HG03135 (cell line): ENCODE measurements at regions not wholly inside any gene's neighbourhood (a gene's known extent, or its start where the extent isn't known, plus 50 kb on each side); places are given as distances from the start of the nearest gene placed in this dataset.
"Not testable (repeated sequence)": the region's sequence is repeated elsewhere in the genome, so short reads cannot be mapped to it uniquely, and the experiment has no call there.

Experiments
- ATAC-seq: cut with Tn5 transposase; IDR thresholded peaks from one replicate; pipeline ENCODE4 v1.9.1; 2021; ENCODE audit warnings: mild to moderate bottlenecking, moderate library complexity; ENCODE audit not compliant: unreplicated experiment

DNA sequence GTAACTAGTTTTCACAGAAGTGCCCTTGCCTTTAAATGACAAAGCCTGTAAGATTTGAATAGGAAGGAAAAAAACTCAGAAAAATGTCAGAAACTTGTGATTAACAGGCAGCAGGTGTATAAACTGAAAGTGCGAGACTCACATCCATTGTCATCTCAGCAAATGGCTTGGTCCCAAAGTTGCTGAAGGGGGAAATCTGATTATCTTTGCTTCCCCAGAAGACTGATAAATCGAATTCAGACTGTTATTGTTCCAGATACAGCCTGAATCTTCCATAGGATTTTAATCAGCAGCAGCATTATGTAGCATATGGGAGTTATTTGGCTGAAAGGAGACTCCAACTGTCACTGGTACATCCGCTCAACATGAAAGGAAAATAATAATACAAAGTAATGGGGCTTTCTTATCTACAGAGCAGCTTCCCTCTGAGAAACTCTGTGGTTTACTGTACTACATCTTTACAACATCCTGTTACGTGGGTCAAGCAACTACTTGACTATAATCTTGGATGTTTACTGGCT is 550.4 kb upstream of the CCDC54 start:
- ATAC-seq = no peak

DNA sequence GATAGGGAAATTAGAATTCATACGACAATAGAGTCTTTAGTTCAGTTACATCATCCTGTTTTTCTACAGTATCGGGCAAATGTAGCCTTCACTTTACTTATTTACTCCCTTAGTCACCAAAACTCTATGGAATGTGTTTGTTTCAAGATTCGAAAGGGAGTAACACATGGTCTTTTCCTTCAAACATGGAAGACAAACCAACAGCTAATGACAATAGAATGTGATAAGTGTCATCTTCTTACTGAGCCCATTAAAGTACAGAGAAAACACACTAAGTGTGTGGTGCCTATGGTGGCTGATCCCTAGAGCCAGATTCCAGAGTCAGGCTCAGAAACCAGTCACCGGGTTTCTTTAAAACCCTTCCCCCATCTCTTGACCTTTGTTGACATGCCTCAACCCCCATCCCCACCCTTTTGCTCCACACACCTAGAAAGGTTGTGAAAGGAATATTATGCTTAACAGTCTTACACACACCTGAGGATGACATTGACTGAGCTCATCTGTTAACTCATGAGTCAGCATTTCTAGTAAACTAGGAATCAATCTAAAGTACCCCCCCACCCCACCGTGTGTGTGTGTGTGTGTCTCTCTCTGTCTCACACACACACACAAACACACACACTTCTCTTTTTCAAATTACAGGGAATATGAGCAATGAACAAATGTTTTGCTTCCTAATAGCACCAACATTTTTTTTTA is 549.6 kb upstream of the CCDC54 start:
- ATAC-seq = no peak

DNA sequence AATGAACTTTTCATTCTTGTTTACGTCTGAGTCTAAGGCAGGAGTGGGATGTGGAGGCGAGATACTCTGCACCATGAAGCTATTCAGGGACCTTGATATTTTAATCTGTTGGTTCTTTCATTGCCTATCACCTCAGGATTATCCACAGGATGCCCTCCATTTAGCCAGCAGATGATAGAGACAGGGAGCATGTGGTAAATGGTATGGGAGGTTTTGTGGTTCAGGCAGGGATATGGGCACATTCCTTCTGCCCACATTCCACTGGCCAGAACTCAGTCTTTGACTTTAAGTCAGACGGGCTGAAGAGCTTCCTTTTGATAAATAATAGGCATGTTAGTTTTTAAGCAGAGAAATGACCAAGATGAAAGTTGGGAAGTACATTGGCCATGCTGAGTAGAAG is 548.0 kb upstream of the CCDC54 start:
- no peak for ATAC-seq

DNA sequence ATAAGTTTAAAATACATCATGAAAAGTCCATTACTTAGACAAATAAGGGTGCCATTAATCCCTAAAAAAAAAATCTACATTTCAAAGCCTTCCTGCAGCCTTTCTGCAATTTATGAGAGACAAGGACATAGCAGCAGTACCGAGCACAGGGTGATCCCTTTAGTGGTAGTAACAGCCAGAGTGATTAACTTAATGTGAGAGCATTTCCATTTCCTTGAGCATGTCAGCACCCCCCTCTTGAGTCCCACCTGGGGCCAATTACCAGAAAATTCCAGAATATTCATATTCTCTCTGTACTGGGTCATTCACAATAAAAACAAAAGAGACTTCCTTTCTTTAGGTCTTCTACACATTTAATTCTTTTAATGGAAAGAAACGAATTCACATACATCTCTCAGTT is 546.9 kb upstream of the CCDC54 start:
- ATAC-seq = no peak

DNA sequence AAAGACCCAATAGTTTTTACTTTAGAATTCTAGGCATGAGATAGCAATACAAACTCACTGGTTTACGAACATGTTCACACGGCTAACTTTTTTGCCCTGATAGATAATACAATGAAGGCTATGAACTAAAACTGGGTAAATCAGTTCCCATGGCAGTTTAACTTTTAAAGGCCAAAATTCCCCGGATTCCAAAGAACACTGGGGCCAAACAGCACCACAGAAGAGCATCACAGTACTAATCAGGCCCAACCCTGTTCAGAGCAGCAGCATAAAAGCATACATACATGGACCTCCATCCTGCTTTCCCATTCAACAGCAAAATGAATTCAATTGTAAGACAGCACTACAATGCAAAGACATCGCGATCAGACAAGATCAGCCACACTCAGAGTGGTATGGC is 540.3 kb upstream of the CCDC54 start:
- ATAC-seq = no peak

DNA sequence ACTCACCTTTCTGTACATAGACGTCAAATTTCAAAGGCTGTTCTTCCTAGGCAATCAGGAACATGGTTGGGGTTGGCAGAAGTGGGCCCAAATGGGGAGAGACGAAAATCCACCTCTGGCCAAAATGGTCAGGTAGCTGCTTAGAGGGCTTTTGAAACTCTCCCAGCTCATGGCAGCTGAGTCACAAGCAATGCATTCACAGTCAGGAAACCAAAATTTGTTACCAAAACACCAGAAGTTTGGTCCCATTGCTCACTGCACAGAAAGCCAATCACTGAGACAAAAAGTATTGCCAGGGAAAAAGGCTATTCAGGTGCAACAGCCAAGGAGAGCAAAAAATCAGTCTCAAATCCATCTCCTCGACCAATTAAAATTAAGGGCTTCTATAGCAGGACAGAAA is 539.6 kb upstream of the CCDC54 start:
- no peak for ATAC-seq

DNA sequence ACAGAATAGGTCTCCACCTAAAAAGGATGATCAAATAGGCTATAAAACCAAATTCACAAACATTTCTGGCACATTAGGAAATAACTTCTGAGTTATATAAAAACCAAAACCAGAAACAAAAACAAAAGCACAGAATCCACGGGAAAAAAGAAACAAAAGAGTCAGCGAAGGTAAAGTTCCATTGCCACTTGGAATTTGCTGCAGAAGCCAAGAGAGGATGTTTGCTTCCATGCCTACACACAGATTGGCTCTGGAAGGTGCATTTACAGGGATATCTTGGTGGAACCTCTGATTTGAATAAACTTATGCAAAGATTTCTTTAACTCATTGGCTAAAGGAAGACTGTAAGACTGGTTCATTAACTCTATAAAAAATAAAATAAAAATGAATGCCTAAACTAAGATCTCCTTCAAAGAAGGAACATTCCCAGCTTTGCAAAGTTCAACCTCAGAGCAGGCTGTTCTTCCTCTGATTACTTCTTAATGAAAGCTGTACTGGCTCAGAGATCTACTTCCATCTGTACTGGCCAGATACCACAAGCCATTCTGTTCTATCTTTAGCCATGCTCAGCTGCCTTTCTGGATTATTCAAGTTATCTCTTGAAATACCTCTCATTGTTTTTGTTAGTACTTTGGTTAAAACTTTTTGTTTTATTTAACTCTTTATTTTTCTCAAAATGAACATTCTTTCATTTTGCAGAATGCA is 537.5 kb upstream of the CCDC54 start:
- no peak for ATAC-seq

DNA sequence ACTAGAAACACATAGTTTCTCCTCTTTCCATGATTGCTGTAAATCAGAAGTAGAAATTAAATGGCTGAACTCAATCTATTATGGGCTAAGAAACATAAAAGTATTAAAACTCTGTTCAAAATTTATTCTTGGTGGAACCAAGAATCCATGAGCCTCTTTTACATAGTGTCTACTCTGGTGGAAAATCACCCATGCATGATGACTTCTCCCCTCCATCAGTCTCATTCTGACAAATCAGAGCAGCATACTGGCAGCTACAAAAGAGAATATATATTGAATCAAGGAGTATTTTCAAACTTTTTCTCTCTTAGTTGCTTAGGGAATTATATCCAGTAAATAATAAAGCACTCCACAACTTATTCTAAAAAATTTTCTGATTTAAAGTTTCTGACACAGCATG is 536.9 kb upstream of the CCDC54 start:
- ATAC-seq = no peak

DNA sequence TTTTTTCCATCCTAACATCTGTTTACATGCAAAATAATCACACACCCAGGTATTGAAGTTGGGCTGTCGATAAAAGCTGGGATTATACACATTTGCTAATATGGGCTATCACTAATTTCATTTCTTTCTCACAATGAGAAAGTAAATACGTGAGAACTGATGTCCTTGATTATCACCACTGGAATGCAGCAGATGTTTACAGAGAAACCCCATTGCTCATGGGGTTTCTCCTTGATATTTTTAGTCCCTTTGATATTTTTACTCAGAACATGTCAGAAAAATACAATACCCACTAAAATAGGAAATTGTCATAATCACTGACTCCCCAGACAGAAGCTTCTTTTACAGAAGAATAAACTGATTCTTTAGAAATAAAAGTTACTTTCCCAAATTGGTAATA is 535.1 kb upstream of the CCDC54 start:
- ATAC-seq = no peak

DNA sequence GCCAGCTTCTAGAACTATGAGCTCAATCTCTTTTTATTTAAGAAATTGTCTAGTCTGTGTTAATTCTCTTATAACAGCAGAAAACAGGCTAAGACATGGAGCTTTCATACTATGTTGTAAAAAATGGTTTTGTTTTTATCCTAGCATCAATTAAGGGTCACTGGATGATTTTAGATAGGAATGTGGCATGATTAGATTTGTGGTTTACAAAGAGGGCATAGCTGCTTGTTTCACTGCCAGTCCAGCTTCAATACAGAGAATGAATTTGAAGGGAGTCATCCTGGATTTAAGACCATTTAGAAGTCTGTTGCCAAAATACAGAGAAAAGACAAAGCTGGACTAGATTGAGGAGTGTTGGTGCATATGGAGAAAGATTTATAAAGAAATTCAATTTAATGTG is 532.6 kb upstream of the CCDC54 start:
- ATAC-seq = no peak

DNA sequence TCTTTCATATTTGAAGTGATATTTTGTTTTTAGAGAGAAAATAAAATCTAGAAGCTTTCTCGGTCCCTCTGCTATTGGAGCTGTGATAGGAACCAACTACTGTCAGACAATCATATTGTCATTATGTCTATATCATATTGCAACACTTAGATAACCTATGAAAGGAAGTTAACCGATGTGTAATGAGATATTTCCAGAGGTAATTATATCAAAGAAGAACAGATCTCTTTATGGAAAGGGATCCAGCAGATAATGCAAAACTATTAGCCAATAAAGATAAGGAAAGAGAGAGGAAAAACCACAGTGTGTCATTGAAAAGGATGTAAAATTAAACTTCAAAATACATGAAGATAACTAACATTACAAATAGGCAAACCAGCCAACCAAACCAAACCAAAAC is 529.1 kb upstream of the CCDC54 start:
- no peak for ATAC-seq

DNA sequence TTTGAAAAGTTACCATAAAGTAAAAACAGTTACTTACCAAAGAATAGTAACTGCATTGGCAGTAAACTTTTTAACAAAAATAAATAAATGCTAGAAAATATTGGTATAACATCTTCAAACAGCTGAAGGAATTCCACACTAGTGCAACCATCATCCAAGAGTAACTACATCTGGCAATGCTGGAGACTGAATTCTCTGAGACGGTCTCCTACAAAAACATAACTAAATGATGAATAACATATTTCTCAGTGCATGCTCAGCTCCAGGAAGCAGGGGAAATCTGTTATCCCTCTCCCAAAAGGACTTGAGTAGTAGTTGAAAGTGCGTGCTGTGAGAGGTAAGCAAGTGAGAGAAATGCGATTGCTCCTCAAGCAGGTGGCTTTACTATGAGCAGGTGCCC is 526.8 kb upstream of the CCDC54 start:
- no peak for ATAC-seq

DNA sequence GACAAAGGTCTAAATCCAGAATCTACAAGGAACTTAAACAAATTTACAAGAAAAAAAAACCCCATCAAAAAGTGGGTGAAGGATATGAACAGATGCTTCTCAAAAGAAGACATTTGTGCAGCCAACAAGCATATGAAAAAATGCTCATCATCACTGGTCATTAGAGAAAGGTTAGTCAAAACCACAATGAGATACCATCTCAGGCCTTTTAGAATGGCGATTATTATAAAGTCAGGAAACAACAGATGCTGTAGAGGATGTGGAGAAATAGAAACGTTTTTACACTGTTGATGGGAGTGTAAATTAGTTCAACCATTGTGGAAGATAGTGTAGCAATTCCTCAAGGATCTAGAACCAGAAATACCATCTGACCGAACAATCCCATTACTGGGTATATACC is 518.9 kb upstream of the CCDC54 start:
- not testable (repeated sequence) for ATAC-seq

DNA sequence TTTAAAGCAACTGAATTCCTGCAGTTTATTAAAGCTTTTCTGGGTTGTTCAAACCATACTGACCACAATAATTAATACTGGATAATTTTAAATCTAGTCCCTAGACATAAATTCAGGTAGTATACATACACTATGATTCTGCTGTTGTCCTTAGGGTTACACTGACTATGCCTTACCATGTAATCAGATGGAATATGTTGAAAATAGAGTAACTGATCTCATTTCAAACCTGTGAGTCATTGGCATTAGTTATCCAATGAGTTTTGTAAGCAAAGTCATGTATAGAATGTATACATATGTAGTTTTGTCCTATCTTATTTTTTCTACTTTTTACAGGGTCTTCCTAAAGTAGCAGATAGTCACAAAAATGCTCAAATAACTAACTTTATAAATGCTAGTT is 517.1 kb upstream of the CCDC54 start:
- no peak for ATAC-seq

DNA sequence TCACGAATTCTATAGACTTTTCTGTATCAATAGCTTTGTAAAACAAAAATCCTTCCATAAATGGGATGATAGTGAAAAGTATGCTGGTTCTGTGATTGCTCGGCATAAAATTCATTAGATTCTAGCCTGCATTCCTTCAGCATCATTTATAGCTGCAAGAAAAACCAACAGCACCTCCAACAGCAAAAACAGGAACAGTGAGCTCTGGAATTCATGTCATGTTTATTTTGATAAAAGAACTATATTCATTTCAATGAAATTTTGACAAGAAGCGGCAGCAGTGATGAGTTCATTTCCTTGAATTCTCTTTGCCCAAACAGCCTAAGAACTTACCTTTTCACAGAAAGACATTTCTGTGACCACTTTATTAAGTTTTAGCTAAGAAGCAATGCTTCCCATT is 515.2 kb upstream of the CCDC54 start:
- ATAC-seq = no peak

DNA sequence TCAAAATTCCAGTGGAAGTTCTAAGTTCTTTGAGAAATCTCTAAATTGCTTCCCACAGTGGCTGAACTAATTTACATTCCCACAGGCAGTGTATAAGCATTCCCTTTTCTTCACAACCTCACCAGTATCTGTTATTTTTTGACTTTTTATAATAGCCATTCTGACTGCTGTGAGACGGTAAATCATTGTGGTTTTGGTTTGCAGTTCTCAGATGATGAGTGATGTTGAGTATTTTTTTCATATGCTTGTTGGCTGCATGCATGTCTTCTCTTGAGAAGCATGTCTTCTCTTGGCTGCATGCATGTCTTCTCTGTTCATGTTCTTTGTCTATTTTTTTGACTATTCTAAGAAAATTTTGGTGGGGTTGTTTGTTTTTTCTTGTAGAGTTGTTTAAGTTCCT is 499.6 kb upstream of the CCDC54 start:
- no peak for ATAC-seq

DNA sequence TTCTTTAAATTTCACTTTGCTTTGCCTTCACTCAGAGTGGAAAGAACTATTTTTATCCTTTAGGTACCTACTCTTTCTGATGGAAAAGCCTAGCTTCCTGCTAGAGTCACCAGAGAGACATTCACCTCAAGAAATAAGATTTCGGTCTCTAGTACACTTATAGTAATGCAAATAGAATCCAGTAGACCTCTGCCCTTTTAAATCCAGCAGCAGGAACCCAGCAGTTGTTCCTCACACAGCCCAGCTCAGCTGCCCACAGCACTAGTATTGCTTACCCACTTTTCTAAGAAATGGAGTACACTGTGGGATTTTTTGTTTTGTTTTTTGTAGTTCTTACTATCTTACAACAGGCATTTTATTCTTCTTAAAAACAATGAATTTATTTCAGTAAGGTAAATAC is 497.0 kb upstream of the CCDC54 start:
- no peak for ATAC-seq

DNA sequence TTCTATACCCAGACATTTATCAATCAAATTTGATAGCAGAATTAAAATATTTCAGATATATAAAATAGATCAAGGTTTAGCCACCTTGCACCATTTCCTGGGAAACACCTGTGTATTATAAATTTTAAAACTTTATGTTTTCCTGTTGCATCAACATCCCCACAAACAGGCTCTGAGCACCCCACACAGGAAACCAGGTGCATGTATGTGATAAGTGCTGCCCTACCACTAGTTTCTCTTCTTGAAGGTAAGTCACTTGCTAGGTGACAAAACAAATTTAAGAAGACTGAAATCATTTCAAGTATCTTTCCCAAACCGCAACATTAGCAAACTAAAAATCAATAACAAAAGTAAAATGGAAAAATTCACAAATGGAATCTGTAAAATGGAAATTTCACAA is 496.1 kb upstream of the CCDC54 start:
- no peak for ATAC-seq

DNA sequence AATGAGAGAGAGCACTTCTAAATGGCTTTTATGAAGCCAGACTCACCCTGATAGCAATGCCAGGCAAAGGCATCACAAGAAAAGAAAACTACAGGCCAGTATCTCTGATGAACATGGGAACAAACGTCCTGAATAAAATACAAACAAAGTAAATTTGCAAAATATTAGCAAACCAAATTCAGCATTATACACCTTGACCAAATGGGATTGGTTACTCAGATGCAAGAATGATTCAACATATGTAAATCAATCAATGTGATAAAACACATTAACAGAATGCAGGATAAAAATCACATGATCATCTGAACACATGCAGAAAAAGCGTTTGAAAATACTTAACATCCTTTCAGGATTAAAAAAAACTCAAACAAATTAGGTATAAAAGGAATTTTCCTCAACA is 494.9 kb upstream of the CCDC54 start:
- ATAC-seq = no peak

DNA sequence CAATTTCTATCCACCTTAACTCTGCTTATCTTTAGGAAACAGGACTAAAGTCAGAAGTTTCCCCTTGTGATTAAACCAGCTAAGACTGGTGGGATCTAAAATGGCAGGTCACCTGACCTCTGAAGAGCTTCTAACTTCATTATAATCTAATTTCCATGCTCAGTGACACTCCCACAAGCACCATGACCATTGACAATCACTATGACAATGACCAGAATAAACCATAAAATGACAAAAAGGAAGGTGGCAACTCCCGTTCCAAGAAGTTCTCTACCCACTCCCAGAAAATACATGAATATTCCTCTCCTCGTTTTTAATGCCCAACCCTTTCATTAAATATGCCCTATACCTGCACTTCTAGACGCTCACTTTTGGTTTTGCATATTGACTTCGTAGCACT is 471.2 kb upstream of the CCDC54 start:
- ATAC-seq = no peak

DNA sequence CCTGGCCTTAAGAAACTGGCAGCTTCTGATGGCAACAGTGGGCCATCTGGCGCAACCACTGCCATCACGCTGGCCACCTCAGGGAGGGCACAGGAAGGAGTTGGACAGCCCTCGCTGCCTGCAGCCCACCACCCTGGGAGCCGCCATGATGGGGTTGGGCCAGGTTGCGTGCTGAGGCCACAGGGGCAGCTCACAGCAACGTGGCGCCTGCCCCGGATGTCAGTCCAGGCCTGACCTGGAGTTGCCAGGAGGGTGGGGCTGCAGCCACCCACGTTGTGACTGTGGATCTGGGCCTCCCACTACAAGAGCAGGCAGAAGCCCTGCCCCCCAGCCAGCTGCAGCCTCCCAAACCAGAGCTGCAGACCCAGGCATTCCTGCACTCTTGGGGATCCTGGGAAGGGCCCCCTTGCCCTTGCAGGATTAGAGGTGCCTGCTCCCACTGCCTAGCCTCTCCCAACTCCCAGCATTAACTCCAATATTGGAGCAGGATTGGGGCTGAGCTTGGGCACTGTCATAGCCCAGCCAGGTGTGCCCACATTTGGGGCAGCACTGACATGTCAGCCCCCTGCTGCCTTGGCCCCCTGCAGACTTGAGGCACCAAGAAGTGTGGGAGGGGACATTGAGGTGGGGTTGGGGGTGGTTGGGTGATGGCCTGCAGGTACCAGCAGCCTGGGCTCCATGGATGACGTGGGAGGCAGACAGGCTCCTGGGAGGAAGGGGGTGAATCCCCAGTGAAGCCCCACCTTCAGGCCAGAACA is 468.9 kb upstream of the CCDC54 start:
- no peak for ATAC-seq

DNA sequence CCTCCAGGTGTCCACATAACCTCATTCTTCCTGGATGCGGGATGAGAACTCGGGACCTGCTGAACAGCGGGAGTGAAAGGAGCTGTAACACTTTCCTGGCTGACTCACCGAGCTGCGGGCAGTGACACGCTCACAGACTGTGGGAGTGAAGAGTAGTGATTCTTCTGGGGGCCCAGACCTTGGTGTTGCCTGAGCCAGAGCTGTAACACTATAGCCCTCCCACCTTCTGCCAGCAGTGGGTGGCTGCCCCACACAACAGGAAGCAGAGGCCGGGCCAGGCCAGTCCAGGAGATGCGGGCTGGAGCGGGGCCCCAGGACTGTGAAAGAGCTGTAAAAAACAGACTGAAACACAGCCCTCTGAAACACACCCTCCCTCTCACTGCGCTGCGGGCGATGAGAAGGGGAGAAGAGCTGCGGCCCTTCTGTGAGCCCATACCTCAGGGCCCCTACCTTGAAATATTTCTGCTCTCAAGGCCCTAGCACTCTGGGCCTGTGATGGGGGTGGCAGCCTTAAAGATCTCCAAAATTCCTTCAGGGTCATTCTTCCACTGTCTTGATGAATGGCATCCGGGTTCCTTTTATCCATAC is 464.0 kb upstream of the CCDC54 start:
- ATAC-seq = no peak
